ENCODE measurements at regions not wholly inside any gene's neighbourhood (a gene's known extent, or its start where the extent isn't known, plus 50 kb on each side); places are given as distances from the start of the nearest gene placed in this dataset.
"Not testable (repeated sequence)": the region's sequence is repeated elsewhere in the genome, so short reads cannot be mapped to it uniquely, and the experiment has no call there.

- no peak for DNase-seq (ENCODE audit: low spot score)
Measured at GRCh38 chr6:14290772-14291330, 173.3 kb downstream of the CD83 start.

DNA sequence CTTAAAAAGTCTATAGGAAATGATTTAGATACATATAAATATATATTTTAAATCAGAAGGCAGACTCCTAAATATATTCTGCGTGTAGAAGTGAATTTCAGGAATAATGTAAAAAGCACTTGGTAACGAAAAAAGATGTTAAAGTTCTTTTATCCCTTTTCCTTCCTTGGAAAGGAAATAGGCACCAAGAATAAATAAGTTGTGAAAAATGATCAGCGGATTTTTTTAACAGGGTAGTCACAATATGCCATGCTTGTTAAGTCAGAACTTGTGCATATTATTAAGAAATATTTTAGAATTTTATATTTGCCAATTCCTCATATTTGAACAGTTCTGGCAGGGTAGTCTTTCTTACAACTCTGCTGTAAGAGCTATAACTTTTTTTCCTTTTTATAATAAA, 173.8 kb downstream of the CD83 start:
- no peak for DNase-seq (ENCODE audit: low spot score)

DNA sequence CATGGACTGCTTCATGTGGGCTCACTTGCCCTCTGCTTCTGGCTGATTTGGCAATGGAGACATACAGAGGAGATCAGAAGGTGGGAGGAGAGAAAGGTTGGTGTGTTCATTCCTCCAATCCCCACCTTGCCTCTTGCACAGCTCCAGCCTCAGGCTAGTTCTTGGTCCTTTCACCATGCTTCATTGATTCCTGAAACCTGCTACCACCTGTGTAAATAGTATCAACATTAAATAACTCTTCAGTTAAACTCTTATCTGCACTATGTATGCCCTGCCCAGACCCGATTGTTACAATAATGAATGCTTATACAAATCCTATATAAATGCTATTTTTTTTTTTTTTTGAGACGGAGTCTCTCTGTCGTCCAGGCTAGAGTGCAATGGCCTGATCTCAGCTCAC, 174.5 kb downstream of the CD83 start:
- DNase-seq (ENCODE audit: low spot score) = no peak

DNA sequence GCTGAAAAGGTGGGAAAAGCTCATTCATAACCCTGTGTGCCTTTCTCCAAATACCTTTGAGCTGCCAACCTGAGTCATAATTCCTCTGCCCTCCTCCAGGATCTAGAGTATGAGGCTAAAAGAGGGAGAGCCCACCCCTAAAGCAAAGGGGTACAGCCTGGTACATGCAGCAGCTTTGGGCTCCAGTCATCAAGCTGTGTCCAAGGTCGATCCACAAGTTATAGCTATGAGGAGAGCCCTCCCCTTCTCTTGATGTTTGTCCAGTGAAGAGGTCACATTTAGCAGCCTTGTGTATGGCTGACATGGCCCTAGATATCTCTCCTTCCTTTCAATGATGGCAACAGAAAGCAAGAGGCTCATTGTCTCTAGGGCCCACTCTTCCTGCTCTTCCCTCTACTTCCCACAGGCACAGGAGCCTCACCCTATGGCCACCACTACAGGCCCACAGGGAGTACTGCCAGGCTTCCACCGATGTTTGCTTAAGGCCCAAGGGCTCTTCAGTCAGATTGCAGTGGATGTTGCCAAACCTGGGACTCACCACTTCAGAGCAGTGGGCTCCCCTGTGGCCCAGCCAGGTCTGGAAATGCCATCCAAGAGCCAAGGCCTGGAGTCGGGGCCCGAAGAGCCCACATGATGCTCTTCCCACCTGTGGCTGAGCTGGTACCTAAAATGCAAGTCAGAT, 176.8 kb downstream of the CD83 start:
- no peak for DNase-seq (ENCODE audit: low spot score)

GRCh38 chr6:14296698-14297097, 179.1 kb downstream of the CD83 start:
- not testable (repeated sequence) for DNase-seq (ENCODE audit: low spot score)

GRCh38 chr6:14297118-14297517, 179.5 kb downstream of the CD83 start:
- DNase-seq (ENCODE audit: low spot score) = not testable (repeated sequence)

GRCh38 chr6:14300189-14300588, 182.6 kb downstream of the CD83 start:
- DNase-seq (ENCODE audit: low spot score) = not testable (repeated sequence)

GRCh38 chr6:14300721-14301120, 183.1 kb downstream of the CD83 start:
- DNase-seq (ENCODE audit: low spot score) = not testable (repeated sequence)

DNA sequence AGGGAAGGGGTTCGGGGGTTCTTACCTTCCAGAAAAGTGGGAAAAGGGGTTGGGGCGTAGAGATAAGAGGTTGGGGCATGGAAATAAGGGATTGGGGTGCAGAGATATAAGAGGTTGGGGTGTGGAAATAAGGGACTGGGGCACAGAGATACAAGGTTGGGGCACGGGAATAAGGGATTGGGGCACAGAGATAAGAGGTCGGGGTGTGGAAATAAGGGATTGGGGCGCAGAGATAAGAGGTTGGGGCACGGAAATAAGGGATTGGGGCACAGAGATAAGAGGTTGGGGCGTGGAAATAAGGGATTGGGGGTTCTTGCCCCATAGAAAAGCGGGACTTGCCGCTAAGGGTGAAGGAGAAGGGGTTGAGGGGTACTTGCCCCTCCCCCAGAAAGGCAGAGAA, 183.9 kb downstream of the CD83 start:
- not testable (repeated sequence) for DNase-seq (ENCODE audit: low spot score)

- no peak for DNase-seq (ENCODE audit: low spot score)
Measured at GRCh38 chr6:14305131-14305530, 187.6 kb downstream of the CD83 start.

DNA sequence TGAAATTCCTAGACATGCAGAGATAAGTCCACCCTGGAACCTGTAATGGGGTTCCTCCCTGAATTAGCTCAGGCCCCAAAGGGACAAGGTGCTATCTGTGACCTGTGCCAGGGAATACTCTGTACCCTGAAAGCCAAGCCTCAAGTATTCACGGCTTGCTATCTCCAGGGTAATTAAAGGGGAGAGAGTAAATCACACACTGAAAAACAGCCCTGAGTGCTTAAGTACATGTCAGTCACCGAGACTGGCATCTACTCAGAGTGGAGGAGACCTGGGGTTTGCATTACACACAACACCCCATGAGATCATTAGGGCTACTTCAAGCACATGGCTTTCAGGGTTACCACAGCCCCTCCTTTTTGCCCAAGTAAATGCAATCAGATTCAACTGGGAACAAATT, 188.1 kb downstream of the CD83 start:
- no peak for DNase-seq (ENCODE audit: low spot score)

DNA sequence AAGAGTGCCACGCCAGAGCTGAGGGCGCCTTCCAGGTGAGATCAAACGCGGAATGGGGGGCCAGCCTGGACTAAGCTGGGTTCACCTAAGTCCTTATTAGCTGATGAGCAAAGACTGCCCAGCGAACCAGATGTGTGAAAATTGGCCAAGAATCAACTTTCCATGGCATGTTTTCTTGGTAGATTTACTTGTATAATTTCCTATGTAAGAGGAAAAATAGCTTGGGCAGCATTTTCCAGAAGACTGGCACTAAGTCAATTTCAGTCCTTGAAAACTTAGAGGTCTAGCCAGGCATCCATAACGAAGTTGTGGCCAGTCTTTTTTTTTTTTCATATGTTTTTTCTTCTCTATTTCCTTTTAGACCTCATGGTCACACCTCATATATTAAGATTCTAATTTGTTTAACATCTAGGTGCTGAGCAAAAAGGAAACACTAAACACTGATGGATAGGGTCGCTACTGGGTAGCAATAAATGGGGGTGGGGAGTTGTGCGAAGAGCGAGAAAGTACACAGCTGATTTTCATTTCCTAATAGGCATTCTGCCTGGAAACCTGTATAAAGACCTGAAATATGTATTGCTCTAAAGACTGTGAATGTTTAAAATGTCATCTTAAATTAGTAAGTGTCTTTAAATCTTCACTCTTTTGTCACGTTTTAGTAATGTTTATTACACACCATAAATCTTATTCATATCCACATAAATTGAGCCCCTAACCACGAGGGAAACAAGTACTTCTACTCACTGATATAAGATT, 188.8 kb downstream of the CD83 start:
- DNase-seq (ENCODE audit: low spot score) = no peak

DNA sequence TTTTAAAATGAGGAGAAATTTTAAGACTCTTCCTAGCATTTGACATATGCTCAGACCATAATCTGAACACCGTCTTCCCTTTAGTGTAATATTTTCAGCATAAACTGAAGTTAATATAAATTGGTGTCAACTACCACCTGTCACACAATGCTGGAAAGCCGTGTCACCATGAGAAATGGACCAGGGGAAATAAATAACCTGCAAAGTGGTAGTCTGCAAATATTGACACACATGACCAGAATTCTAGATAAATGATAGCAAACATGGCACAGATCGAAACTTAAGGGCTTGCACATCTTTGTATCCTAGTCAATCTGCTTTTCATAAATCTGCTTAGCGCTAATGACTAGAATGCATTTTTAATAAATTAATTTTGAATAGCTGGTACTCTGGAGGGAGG, 191.9 kb downstream of the CD83 start:
- DNase-seq (ENCODE audit: low spot score) = no peak

GRCh38 chr6:14309951-14310445, 192.4 kb downstream of the CD83 start:
- DNase-seq (ENCODE audit: low spot score) = no peak

- DNase-seq (ENCODE audit: low spot score) = no peak
Measured at GRCh38 chr6:14310960-14311359, 193.4 kb downstream of the CD83 start.

DNA sequence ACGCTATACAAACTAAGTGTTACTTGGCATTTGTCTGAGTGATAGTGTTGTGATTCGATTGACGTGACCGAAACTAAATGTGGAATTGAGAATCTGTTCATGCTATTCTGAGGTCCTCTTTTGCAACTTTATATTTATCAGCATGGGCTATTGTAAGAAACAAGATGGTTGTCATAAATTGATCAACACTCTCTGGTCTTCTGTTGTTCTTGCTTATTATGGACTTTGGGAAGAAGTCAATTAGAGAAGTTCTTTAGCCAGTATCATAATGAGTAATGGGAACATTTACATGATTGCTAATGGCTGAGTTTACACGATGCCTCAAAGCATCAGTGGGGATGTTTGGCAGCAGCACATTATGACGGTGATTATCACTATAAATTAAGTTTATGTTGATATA, 195.0 kb downstream of the CD83 start:
- DNase-seq (ENCODE audit: low spot score) = no peak

DNA sequence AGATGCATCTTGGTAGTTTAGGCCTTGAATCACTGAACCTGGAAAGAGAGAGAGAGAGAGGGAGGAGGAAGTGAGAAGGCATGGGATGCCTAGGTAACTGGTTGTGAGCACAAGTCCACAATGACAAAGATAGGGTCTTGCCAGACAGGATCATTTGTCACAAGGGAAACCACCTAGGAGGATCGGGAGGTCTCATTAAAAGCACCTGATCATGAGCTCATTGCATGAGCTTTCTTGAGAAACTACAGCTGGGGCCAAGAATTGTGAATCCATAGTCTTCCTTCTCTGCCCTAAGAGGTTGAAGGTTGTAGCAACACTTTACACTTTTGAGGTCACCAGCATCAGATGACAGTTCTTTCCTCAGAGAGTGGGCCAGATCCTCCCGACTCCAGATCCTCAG, 195.7 kb downstream of the CD83 start:
- no peak for DNase-seq (ENCODE audit: low spot score)

- DNase-seq (ENCODE audit: low spot score) = no peak
Measured at GRCh38 chr6:14315353-14315752, 197.8 kb downstream of the CD83 start.

DNA sequence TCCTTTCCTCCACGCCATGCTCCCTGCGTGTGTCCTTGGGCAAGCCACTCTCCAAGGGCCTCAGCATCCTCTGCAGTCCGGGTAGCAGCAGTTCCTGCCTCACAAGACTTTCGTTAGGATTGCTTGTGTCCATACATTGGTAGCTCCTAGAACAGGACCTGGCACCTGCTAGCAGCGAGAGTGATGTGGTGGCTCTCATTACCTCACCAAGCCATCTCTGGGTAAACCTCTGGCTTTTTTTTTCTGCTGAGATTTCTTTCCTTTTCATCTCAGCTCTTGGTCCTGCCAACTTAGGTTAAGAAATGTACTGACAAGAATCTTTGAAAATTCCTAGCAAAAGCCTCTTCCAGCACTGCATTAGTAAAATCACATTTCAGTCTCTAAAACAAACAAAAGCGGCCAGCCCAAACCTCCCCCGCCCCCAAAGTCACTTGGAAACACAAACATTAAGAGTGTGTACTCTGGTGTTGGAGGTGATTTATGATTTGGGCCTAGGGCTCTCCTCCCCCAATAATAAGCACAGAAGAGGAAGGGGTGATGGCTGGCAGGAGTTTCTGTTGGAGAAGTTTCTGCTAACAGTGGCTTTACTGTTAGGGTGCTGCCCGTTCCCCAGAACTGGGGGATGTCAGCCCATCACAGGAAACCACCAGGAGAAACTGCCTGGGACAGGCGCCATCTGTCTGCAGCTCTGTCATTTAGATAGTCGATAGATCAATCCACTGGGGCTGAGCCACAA, 199.2 kb downstream of the CD83 start:
- DNase-seq (ENCODE audit: low spot score) = no peak

DNA sequence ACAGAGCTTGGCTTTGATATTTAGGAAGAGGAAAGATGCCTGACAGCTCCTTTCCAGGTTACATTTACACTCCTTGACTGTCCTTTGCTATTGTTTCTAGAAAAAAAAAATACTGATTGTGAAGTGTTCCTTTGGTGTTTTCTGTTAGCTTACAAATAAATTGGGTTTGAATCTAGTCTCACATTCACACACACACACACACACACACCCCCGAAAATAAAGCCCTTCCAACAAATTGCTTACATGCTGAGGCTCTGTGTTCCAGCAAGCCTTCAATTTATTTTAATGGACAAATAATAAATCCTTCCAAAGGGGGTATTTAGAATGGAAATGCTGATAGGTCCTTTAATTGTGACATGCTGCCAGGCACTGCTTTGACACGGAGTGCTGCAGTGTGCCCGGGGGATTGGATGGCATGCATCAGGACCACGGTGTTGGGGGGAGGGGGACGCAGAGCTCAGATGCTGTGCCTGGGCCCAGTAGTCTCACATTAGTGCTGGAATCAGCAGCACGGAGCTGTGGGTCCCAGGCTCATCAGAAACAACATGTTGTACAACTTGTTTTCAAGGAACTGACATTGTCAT, 199.9 kb downstream of the CD83 start:
- no peak for DNase-seq (ENCODE audit: low spot score)

DNA sequence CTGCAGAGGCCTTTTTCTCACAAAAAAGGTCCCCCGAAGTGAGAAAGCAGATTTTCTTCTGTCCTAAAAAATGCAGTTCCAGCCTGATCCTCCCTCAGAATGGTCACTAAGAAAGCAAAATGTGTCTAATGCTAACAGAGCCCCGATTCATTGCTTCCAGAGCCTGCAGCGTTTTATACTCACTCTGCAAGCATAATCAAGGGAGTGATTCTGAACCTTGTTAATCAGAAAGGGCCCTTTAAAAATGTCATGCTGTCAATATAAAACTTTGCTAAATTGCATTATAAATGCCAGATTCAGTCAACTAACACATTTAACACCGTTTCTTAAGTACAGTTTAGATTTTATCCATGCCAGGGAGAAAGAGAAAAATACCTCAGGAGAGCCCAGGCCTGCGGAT, 202.8 kb downstream of the CD83 start:
- no peak for DNase-seq (ENCODE audit: low spot score)
